ENCODE measurements at regions not wholly inside any gene's neighbourhood (a gene's known extent, or its start where the extent isn't known, plus 50 kb on each side); places are given as distances from the start of the nearest gene placed in this dataset.

DNA sequence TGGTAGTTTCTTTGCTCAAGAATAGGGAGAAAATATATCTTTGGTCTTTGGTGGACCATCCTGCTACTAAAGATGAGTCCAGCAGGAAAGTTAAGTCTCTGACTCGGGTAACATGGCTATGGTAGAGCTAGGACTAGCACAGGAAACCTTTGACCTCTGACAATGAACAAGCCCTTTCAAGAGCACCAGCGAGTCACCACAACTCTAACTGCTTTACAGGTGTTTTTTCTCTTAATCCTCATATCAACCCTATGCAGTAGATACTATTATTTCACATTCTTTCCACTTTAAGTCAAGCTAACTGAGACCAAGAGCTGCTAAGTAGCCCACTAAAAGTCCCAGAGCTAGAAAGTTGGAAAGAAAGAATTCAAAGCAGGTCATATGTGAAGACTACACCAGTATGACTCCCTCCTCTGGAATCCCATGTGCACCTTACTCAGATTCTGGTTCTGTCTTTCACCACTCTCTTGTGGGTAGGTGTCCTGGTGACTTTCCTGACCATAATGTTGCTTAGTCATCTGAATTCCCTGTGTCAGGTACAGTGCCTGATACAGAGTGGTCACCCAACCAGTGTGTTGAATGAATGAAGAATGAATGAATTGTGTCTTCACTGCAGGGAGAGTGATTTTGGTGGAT, 53.8 kb upstream of the ME3 start:
- DNase-seq: no peak

GRCh38 chr11:86724137-86724536, 51.7 kb upstream of the ME3 start:
- DNase-seq: no peak

- peak; percentile 54 for DNase-seq
Measured at GRCh38 chr11:86723281-86723680, 50.9 kb upstream of the ME3 start.

- DNase-seq: no peak
Measured at GRCh38 chr11:86722748-86723147, 50.3 kb upstream of the ME3 start.
